Epithelial cell of proximal tubule (primary cell): ENCODE measurements at regions not wholly inside any gene's neighbourhood (a gene's known extent, or its start where the extent isn't known, plus 50 kb on each side); places are given as distances from the start of the nearest gene placed in this dataset.

Experiments
- DNase-seq: peaks from one replicate; pipeline ENCODE4 v3.0.0-alpha.2; 2011; ENCODE audit warnings: low read depth
- H3K4me3 ChIP-seq: 2 replicates; pipeline ENCODE4 v1.5.1; 2011; ENCODE audit warnings: low read depth, mild to moderate bottlenecking, low read length
- TF ChIP-seq, protein P1 (sequence below): conservative IDR thresholded peaks from 2 replicates; pipeline ENCODE4 v1.5.1; 2012; ENCODE audit warnings: low read depth, mild to moderate bottlenecking, low read length

DNA sequence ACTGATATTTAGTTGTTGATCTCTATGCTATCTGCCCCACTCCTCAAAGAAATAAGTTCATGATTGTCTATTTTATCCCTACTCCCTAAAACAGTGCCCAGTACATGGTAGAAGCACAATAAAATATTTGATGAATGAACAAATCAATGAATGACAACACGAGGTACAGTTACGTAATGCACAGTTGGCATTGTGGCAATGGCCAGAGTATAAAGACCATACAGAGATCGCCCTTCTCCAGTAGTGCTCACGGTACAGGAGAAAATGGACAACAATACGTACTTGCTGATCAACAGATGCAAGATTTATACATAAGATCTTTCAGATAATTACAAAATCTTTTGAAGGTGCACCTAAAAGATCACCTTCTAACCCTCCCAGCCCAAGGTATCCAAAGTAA lies 225.4 kb downstream of the KLF12 start:
- H3K4me3 ChIP-seq: no peak overlapping the region
- TF ChIP-seq, protein P1, sequence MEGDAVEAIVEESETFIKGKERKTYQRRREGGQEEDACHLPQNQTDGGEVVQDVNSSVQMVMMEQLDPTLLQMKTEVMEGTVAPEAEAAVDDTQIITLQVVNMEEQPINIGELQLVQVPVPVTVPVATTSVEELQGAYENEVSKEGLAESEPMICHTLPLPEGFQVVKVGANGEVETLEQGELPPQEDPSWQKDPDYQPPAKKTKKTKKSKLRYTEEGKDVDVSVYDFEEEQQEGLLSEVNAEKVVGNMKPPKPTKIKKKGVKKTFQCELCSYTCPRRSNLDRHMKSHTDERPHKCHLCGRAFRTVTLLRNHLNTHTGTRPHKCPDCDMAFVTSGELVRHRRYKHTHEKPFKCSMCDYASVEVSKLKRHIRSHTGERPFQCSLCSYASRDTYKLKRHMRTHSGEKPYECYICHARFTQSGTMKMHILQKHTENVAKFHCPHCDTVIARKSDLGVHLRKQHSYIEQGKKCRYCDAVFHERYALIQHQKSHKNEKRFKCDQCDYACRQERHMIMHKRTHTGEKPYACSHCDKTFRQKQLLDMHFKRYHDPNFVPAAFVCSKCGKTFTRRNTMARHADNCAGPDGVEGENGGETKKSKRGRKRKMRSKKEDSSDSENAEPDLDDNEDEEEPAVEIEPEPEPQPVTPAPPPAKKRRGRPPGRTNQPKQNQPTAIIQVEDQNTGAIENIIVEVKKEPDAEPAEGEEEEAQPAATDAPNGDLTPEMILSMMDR: no peak
- no peak for DNase-seq

DNA sequence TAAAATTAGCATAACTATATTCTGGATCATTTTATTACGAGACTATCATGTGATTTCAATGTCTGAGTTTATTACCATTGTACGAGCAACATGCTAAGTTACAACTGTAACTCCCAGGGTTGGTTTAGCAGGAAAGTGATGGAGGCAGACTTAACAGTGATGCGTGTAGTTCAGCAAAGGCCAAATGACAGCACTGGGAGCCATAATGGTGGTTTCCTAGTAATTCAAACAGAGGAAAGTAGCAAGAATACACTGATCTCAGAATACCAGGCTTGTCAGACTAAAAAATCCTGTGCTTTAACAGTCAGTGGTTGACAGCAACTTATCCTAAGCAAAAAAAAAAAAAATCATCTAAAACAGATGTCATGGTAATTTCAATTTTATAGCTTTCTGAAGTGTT lies 229.6 kb downstream of the KLF12 start:
- DNase-seq: no peak
- TF ChIP-seq, protein P1: no peak
- no peak overlapping the region for H3K4me3 ChIP-seq

GRCh38 chr13:73903561-73903960 lies 230.6 kb downstream of the KLF12 start:
- TF ChIP-seq, protein P1: no peak
- no peak for DNase-seq
- no peak overlapping the region for H3K4me3 ChIP-seq

DNA sequence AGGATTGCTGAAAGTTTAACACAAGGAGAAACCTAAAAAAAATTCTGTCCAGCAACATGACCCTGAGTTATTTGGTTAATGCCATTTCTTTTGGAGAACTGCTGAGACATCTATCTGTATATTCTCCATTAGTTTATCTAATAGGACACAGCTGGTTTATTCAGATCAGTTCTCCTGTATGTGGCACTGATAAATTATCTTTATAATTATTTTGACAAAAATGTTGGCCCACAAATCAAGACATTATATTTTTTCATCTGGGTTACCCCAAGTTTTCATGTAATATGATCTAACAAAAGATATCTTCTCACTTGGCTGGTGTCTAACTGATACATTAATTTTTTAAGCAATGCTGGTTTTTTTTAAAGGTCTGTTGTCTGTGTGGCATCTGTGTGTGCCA lies 231.4 kb downstream of the KLF12 start:
- TF ChIP-seq, protein P1: no peak
- no peak for DNase-seq
- no peak overlapping the region for H3K4me3 ChIP-seq

GRCh38 chr13:73902296-73902695 lies 231.9 kb downstream of the KLF12 start:
- DNase-seq: no peak
- TF ChIP-seq, protein P1: no peak
- no peak overlapping the region for H3K4me3 ChIP-seq

DNA sequence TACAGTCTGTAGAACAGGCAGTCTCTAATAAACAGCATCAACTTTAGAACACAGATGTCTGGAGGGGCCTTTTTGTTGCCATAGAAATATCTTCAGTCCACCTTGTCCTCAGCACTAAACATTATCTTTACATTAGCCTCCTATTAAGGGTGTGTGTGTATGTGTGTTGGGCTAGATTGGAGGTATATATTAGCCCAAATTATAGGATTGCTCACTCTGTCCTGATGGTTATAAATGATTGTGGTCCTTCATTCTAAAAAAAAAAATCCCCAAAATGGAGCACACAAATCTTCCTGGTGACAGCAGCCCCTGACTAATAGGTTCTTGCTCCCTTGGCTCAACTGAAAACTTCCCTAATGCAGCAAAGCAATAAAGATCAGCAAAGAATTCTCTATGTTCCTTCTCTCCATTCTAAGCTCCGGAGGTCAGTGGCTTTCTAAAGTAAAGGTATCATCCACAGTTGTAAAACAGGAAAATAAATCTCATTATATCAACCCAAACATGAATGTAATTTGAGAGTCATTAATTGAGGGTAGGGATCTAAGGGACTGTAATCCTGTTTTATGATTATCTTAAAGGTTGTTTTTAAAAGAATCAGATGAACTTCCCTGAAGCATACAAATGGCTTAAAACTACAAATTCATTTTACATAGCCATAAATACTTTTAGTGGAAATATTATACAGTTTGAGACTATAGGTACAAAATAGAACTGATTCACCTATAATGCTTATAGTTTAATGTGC lies 232.7 kb downstream of the KLF12 start:
- TF ChIP-seq, protein P1: no peak
- no peak for DNase-seq
- no peak overlapping the region for H3K4me3 ChIP-seq

DNA sequence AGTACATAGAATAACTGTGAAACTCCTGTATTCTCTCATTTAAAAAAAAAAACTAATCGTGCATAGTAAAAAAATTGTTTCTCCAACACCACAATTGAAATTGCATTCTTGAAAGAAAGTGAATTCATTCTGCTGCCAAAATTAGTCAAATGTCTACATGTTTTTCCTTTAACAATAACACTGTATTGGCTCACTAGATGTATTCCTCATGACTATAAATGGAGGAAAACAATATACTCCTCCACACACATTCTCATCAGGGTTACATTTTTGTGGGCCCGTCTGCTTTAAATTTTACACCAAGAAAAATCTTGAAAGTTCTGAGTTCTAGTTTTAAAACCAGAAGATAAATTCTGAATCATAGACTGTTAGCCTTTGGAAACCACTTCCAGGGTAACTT lies 233.6 kb downstream of the KLF12 start:
- TF ChIP-seq, protein P1: no peak
- no peak for DNase-seq

More for the DNA sequence above, 233.6 kb downstream of the KLF12 start:
- H3K4me3 ChIP-seq: no peak overlapping the region
